SK-N-SH (cell line): ENCODE measurements at regions not wholly inside any gene's neighbourhood (a gene's known extent, or its start where the extent isn't known, plus 50 kb on each side); places are given as distances from the start of the nearest gene placed in this dataset.

Experiments
- CTCF ChIA-PET: fragments of 300-600, 350-600 bp; formaldehyde crosslinking; extraction: SDS; loops from one replicate; lab custom pipeline; 2021; lab: Yijun Ruan, JAX
- POLR2A ChIA-PET: fragments of 350-600 bp; sonication (Branson Sonifier 250); formaldehyde crosslinking; extraction: SDS; loops from one replicate; lab custom pipeline; 2020; ENCODE audit warnings: antibody characterized with exemption, inconsistent platforms; lab: Yijun Ruan, JAX
- DNase-seq: peaks from one replicate; pipeline ENCODE4 v3.0.0; 2012
- H2AFZ ChIP-seq: fragments of 200-600 bp; sonication (generic); 2 replicates; pipeline ENCODE4 v1.8.1; 2016; ENCODE audit warnings: antibody characterized with exemption, mild to moderate bottlenecking, low read depth
- H3F3A ChIP-seq: fragments of 200-600 bp; sonication (generic); replicated peaks from 2 replicates; pipeline ENCODE3; 2016; ENCODE audit warnings: antibody characterized with exemption, mild to moderate bottlenecking; ENCODE audit not compliant: insufficient read depth
- H3K27ac ChIP-seq, 2 experiments: fragments of 200-500 bp in 1 of 2; fragments of 200-600 bp in 1 of 2; sonication (Bioruptor generic) in 1 of 2; sonication (generic), shearing (Covaris generic) in 1 of 2; 2 replicates each; pipeline versions ENCODE4 v1.5.1 to v1.6.1; 2014 to 2016; ENCODE audit warnings: low read depth in 2 of 2, inconsistent platforms in 1 of 2, low read length in 1 of 2, mild to moderate bottlenecking in 1 of 2, mixed read lengths in 1 of 2
- H3K27me3 ChIP-seq: fragments of 200-600 bp; sonication (generic), shearing (Covaris generic); 2 replicates; pipeline ENCODE4 v1.6.1; 2016; ENCODE audit warnings: mixed run types; ENCODE audit not compliant: insufficient read depth
- H3K36me3 ChIP-seq, 2 experiments: fragments of 200-500 bp in 1 of 2; fragments of 200-600 bp in 1 of 2; sonication (Bioruptor generic) in 1 of 2; sonication (generic) in 1 of 2; replicated peaks in 1 of 2; 2 replicates each; pipeline versions ENCODE3 to v1.5.1; 2014 to 2016; ENCODE audit warnings: low read length in 1 of 2, mild to moderate bottlenecking in 1 of 2; ENCODE audit not compliant: insufficient read depth in 2 of 2, control insufficient read depth in 1 of 2
- H3K4me1 ChIP-seq, 2 experiments: fragments of 200-500 bp in 1 of 2; fragments of 200-600 bp in 1 of 2; sonication (Bioruptor generic) in 1 of 2; sonication (generic), shearing (Covaris generic) in 1 of 2; 2 replicates each; pipeline versions ENCODE4 v1.5.1 to v1.6.1; 2014 to 2016; ENCODE audit warnings: low read depth in 1 of 2, low read length in 1 of 2, mixed run types in 1 of 2; ENCODE audit not compliant: insufficient read depth in 2 of 2, control insufficient read depth in 1 of 2
- H3K4me2 ChIP-seq: fragments of 200-600 bp; sonication (generic), shearing (Covaris generic); 2 replicates; pipeline ENCODE4 v1.6.1; 2017; ENCODE audit warnings: mixed run types
- H3K4me3 ChIP-seq, 2 experiments: fragments of 200-500 bp in 1 of 2; fragments of 200-600 bp in 1 of 2; sonication (Bioruptor generic) in 1 of 2; sonication (generic), shearing (Covaris generic) in 1 of 2; 2 replicates each; pipeline versions ENCODE4 v1.5.1 to v1.8.1; 2014 to 2016; ENCODE audit warnings: low read depth in 2 of 2, inconsistent platforms in 1 of 2, low read length in 1 of 2, mild to moderate bottlenecking in 1 of 2, mixed read lengths in 1 of 2, moderate library complexity in 1 of 2
- H3K79me2 ChIP-seq: fragments of 200-600 bp; sonication (generic); 2 replicates; pipeline ENCODE4 v1.8.1; 2017; ENCODE audit warnings: mild to moderate bottlenecking; ENCODE audit not compliant: insufficient read depth
- H3K9ac ChIP-seq: fragments of 200-600 bp; sonication (generic); 2 replicates; pipeline ENCODE4 v1.6.1; 2017; ENCODE audit warnings: mixed run types
- H3K9me2 ChIP-seq: fragments of 200-600 bp; sonication (generic); 2 replicates; pipeline ENCODE4 v1.6.1; 2017; ENCODE audit warnings: mixed run types
- H3K9me3 ChIP-seq: fragments of 200-600 bp; sonication (generic); 2 replicates; pipeline ENCODE4 v1.6.1; 2017; ENCODE audit warnings: mixed run types, mild to moderate bottlenecking, moderate library complexity
- H4K20me1 ChIP-seq: fragments of 200-600 bp; sonication (generic); 2 replicates; pipeline ENCODE4 v1.6.1; 2017; ENCODE audit warnings: mild to moderate bottlenecking, mixed run types; ENCODE audit not compliant: insufficient read depth
- CHD2 ChIP-seq: fragments of 150-350 bp; IDR thresholded peaks from 2 replicates; pipeline ENCODE4 v1.6.1; 2018; ENCODE audit warnings: low read length; ENCODE audit not compliant: partially characterized antibody
- FOXJ3 ChIP-seq: sonication (generic); formaldehyde crosslinking; IDR thresholded peaks from 2 replicates; pipeline ENCODE4 v1.5.1; 2020; ENCODE audit warnings: mild to moderate bottlenecking, missing genetic modification reagents
- GATA2 ChIP-seq: sonication (generic); formaldehyde crosslinking; IDR thresholded peaks from 2 replicates; pipeline ENCODE4 v1.5.0; 2020; ENCODE audit warnings: mild to moderate bottlenecking, missing genetic modification reagents
- IRF3 ChIP-seq: fragments of 150-350 bp; IDR thresholded peaks from 2 replicates; pipeline ENCODE4 v1.6.1; 2016; ENCODE audit warnings: mild to moderate bottlenecking, low read depth, low read length
- JUND ChIP-seq: IDR thresholded peaks from 2 replicates; pipeline ENCODE4 v1.4.0; 2012
- MAX ChIP-seq: IDR thresholded peaks from 2 replicates; pipeline ENCODE4 v1.4.0; 2012; ENCODE audit warnings: low read depth
- MEF2A ChIP-seq: IDR thresholded peaks from 2 replicates; pipeline ENCODE4 v1.4.0; 2012; ENCODE audit warnings: low read depth, borderline replicate concordance
- MXI1 ChIP-seq: IDR thresholded peaks from 2 replicates; pipeline ENCODE4 v1.6.1; 2012; ENCODE audit warnings: mild to moderate bottlenecking, low read depth, low read length, improper control_type of control experiment
- NFIC ChIP-seq: IDR thresholded peaks from 2 replicates; pipeline ENCODE4 v1.4.0; 2012; ENCODE audit warnings: borderline replicate concordance
- PBX3 ChIP-seq: IDR thresholded peaks from 2 replicates; pipeline ENCODE4; 2012
- RCOR1 ChIP-seq: fragments of 150-350 bp; IDR thresholded peaks from 2 replicates; pipeline ENCODE4 v1.6.1; 2017; ENCODE audit warnings: antibody characterized with exemption, low read length
- RXRA ChIP-seq: IDR thresholded peaks from 2 replicates; pipeline ENCODE4 v1.4.0; 2012; ENCODE audit warnings: low read depth, mild to moderate bottlenecking, borderline replicate concordance
- SMC3 ChIP-seq: IDR thresholded peaks from 2 replicates; pipeline ENCODE4 v1.6.1; 2012; ENCODE audit warnings: low read depth, low read length, improper control_type of control experiment
- TAF1 ChIP-seq: IDR thresholded peaks from 2 replicates; pipeline ENCODE4 v1.6.1; 2012; ENCODE audit warnings: low read depth, mild to moderate bottlenecking, low read length, moderate library complexity, borderline replicate concordance
- TCF12 ChIP-seq: IDR thresholded peaks from 2 replicates; pipeline ENCODE4 v1.4.0; 2012
- YY1 ChIP-seq: IDR thresholded peaks from 2 replicates; pipeline ENCODE4 v1.4.0; 2012; ENCODE audit warnings: low read depth, mild to moderate bottlenecking
- ZBTB33 ChIP-seq: IDR thresholded peaks from 2 replicates; pipeline ENCODE4 v1.4.0; 2012; ENCODE audit warnings: low read depth, borderline replicate concordance
- WGBS: methylation state at CpG from one replicate; pipeline ENCODE4 v1.1.6; 2017; ENCODE audit warnings: low lambda C conversion rate; 5-methylcytosine and 5-hydroxymethylcytosine counted together
- TF ChIP-seq, protein P1 (sequence below): fragments of 200-600 bp; sonication (generic); IDR thresholded peaks from 2 replicates; pipeline ENCODE4 v1.6.1; 2017; ENCODE audit warnings: antibody characterized with exemption, mild to moderate bottlenecking, moderate library complexity

DNA sequence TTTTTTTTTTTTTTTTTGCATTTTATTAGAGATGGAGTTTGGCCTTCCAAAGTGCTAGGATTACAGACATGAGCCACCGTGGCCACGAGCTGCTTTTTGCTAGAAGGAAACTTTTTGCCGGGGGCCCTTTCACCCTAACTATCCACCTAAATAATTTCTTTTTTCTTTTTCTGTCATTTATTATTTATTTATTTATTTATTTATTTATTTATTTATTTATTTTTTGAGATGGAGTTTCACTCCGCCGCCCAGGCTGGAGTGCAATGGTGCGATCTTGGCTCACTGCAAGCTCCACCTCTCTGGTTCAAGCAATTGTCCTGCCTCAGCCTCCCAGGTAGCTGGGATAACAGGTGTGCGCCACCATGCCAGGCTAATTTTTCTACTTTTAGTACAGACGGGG is 303.9 kb downstream of the ASMT start:
- CTCF ChIA-PET: no interaction called here
- no peaks in the 10 kb centered on the region for H3K4me1 ChIP-seq

More for the DNA sequence above, 303.9 kb downstream of the ASMT start:
- H3K9me2 ChIP-seq: no peaks in the 10 kb centered on the region
- no peak overlapping the region for H3K4me3 ChIP-seq
- WGBS: 63% methylated on average over 8 of the region's 8 CpGs
- H3K36me3 ChIP-seq: no peaks in the 10 kb centered on the region
- TF ChIP-seq ZBTB33: no peak
- no peak for TF ChIP-seq FOXJ3 (CRISPR knock-in tag)
- TF ChIP-seq MXI1: no peak
- no peak for TF ChIP-seq TCF12
- TF ChIP-seq MEF2A: no peak
- no peak for TF ChIP-seq PBX3
- no peak for TF ChIP-seq RXRA
- no peak for TF ChIP-seq IRF3
- TF ChIP-seq NFIC: no peak
- no peak for TF ChIP-seq MAX
- TF ChIP-seq CHD2: no peak
- no peak for TF ChIP-seq TAF1
- TF ChIP-seq SMC3: no peak
- TF ChIP-seq GATA2: no peak
- TF ChIP-seq RCOR1: no peak
- no peak for TF ChIP-seq JUND
- no peak for TF ChIP-seq YY1
- TF ChIP-seq, protein P1, sequence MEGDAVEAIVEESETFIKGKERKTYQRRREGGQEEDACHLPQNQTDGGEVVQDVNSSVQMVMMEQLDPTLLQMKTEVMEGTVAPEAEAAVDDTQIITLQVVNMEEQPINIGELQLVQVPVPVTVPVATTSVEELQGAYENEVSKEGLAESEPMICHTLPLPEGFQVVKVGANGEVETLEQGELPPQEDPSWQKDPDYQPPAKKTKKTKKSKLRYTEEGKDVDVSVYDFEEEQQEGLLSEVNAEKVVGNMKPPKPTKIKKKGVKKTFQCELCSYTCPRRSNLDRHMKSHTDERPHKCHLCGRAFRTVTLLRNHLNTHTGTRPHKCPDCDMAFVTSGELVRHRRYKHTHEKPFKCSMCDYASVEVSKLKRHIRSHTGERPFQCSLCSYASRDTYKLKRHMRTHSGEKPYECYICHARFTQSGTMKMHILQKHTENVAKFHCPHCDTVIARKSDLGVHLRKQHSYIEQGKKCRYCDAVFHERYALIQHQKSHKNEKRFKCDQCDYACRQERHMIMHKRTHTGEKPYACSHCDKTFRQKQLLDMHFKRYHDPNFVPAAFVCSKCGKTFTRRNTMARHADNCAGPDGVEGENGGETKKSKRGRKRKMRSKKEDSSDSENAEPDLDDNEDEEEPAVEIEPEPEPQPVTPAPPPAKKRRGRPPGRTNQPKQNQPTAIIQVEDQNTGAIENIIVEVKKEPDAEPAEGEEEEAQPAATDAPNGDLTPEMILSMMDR: no peak
- H4K20me1 ChIP-seq: no peaks in the 10 kb centered on the region
- no peak overlapping the region for H3K27ac ChIP-seq
- H3K9ac ChIP-seq: no peak overlapping the region
- no peaks in the 10 kb centered on the region for H3F3A ChIP-seq
- DNase-seq: no peak
- no peak overlapping the region for H3K4me2 ChIP-seq
- no peaks in the 10 kb centered on the region for H3K79me2 ChIP-seq
- H2AFZ ChIP-seq: no peak overlapping the region
- POLR2A ChIA-PET: no interaction called here
- H3K27me3 ChIP-seq: no peaks in the 10 kb centered on the region
- H3K9me3 ChIP-seq: no peaks in the 10 kb centered on the region
